ENCODE measurements at regions not wholly inside any gene's neighbourhood (a gene's known extent, or its start where the extent isn't known, plus 50 kb on each side); places are given as distances from the start of the nearest gene placed in this dataset.

GRCh38 chr19:31641591-31641990 is 292.4 kb upstream of the TSHZ3 start:
- no peak for DNase-seq (ENCODE audit: low read depth in 1 of 2, low spot score in 1 of 2)
- no peak for FAIRE-seq
- H3K4me3 ChIP-seq, result no peak overlapping the region
- ATAC-seq, result 0 out of 6 replicates have a peak, but pooled peaks of 1 of the 2 experiments have one; percentile 24
- ChIA-PET POLR2A (no interaction called here), CTCF (interaction anchor here (1.1 to 1.2 kb wide), 3 partner anchors 10 to 311 kb away, joined by 3 to 4 read pairs (median 3); no protein-coding TSS in a partner anchor)
- 0% methylated on average over 2 of the region's 2 CpGs for WGBS (ENCODE audit: missing lambda C conversion rate)
- no peak overlapping the region for H3K27ac ChIP-seq
- no peak overlapping the region for H3K4me2 ChIP-seq
- no peaks in the 10 kb centered on the region for H3K4me1 ChIP-seq
- TF ChIP-seq ZC3H11A (IDR thresholded peaks at IDR 0.05) (no peak), ZNF302 (CRISPR knock-in tag; IDR thresholded peaks at IDR 0.05) (no peak), ELK1 (IDR thresholded peaks at IDR 0.05; ENCODE audit: low read depth, low read length) (no peak), RFX5 (IDR thresholded peaks at IDR 0.05) (no peak), TFCP2L1 (CRISPR knock-in tag; IDR thresholded peaks at IDR 0.05) (no peak), JUN (IDR thresholded peaks at IDR 0.05) (no peak), NFE2L2 (conservative IDR thresholded peaks at IDR 0.05; ENCODE audit: low read length) (no peak), MAZ (IDR thresholded peaks at IDR 0.05; ENCODE audit: borderline replicate concordance, low read depth, low read length) (no peak), HOXB5 (CRISPR knock-in tag; IDR thresholded peaks at IDR 0.05) (no peak), CEBPB (IDR thresholded peaks at IDR 0.05) (no peak), FOSB (CRISPR knock-in tag; IDR thresholded peaks at IDR 0.05) (no peak), HOXA7 (CRISPR knock-in tag; IDR thresholded peaks at IDR 0.05) (no peak), KDM5A (IDR thresholded peaks at IDR 0.05) (no peak)
- peaks cover 21% of the 10 kb centered on the region for H3K9me3 ChIP-seq

GRCh38 chr19:31648347-31648746 is 299.1 kb upstream of the TSHZ3 start:
- no peak overlapping the region for H3K4me2 ChIP-seq
- WGBS (ENCODE audit: missing lambda C conversion rate), result 8% methylated on average over 9 of the region's 9 CpGs
- DNase-seq (ENCODE audit: low read depth in 1 of 2, low spot score in 1 of 2), result no peak

GRCh38 chr19:31656507-31656906 is 307.3 kb upstream of the TSHZ3 start:
- Histone ChIP-seq H3K4me3 (no peak overlapping the region), H3K4me2 (no peak overlapping the region), H3K9me3 (peaks cover 5% of the 10 kb centered on the region; the same call in 1 of the 3 replicates), H3K4me1 (no peaks in the 10 kb centered on the region), H3K27ac (no peak overlapping the region)
- 26% methylated on average over 9 of the region's 9 CpGs for WGBS (ENCODE audit: missing lambda C conversion rate)
- no peak for ATAC-seq
- no peak for FAIRE-seq
- no peak for DNase-seq (ENCODE audit: low read depth in 1 of 2, low spot score in 1 of 2)
- ChIA-PET CTCF (no interaction called here), POLR2A (no interaction called here)
- TF ChIP-seq HOXB13 (CRISPR knock-in tag; IDR thresholded peaks at IDR 0.05; ENCODE audit: low read depth) (no peak), MAX (IDR thresholded peaks at IDR 0.05) (no peak), FOSL2 (IDR thresholded peaks at IDR 0.05) (no peak), FOSL2 (CRISPR knock-in tag; IDR thresholded peaks at IDR 0.05) (no peak), EHMT2 (IDR thresholded peaks at IDR 0.05; ENCODE audit: low read depth) (no peak), MAZ (IDR thresholded peaks at IDR 0.05; ENCODE audit: borderline replicate concordance, low read depth, low read length) (no peak), RARB (CRISPR knock-in tag; IDR thresholded peaks at IDR 0.05) (no peak), GATA3 (IDR thresholded peaks at IDR 0.05; ENCODE audit: borderline replicate concordance) (no peak), ESRRA (IDR thresholded peaks at IDR 0.05; ENCODE audit: borderline replicate concordance, low read length) (no peak), EP300 (IDR thresholded peaks at IDR 0.05) (no peak), ZNF302 (CRISPR knock-in tag; IDR thresholded peaks at IDR 0.05) (no peak), HOXB5 (CRISPR knock-in tag; IDR thresholded peaks at IDR 0.05) (no peak), POLR2AphosphoS2 (conservative IDR thresholded peaks at IDR 0.05; ENCODE audit: low read length) (no peak), FOSB (CRISPR knock-in tag; IDR thresholded peaks at IDR 0.05) (no peak), JUN (IDR thresholded peaks at IDR 0.05) (no peak), RNF2 (IDR thresholded peaks at IDR 0.05; ENCODE audit: borderline replicate concordance, low read depth) (no peak)

More at GRCh38 chr19:31648347-31648746, 299.1 kb upstream of the TSHZ3 start:
- no peaks in the 10 kb centered on the region for H3K4me1 ChIP-seq
- FAIRE-seq (peak; percentile 90), ATAC-seq (no peak)
- H3K9me3 ChIP-seq, result peaks cover 30% of the 10 kb centered on the region
- POLR2A ChIA-PET, result no interaction called here
- H3K4me3 ChIP-seq, result no peak overlapping the region
- CTCF ChIA-PET, result no interaction called here
- no peak for TF ChIP-seq PBX3 (IDR thresholded peaks at IDR 0.05)
- no peak for TF ChIP-seq KDM5A (IDR thresholded peaks at IDR 0.05)
- no peak for TF ChIP-seq CBX2 (IDR thresholded peaks at IDR 0.05; ENCODE audit: borderline replicate concordance, low read depth)
- no peak for TF ChIP-seq CEBPB (IDR thresholded peaks at IDR 0.05)
- TF ChIP-seq HES2 (IDR thresholded peaks at IDR 0.05), result no peak
- no peak for TF ChIP-seq RAD21 (conservative IDR thresholded peaks at IDR 0.05 in 1 of 2, IDR thresholded peaks at IDR 0.05 in 1 of 2)
- TF ChIP-seq TP53 (CRISPR knock-in tag; IDR thresholded peaks at IDR 0.05), result no peak
- TF ChIP-seq EHMT2 (IDR thresholded peaks at IDR 0.05; ENCODE audit: low read depth), result no peak
- no peak for TF ChIP-seq ELK1 (IDR thresholded peaks at IDR 0.05; ENCODE audit: low read depth, low read length)
- H3K27ac ChIP-seq, result no peak overlapping the region

Data from A549 (cell line).